Psoas muscle (tissue), 7 donors: ENCODE measurements at regions not wholly inside any gene's neighbourhood (a gene's known extent, or its start where the extent isn't known, plus 50 kb on each side); places are given as distances from the start of the nearest gene placed in this dataset.

ENCODE experiments used
- ATAC-seq, 4 donors: fragments of 200-7000 bp; cut with Tn5 transposase; one replicate each; pipeline ENCODE4 v1.9.1; 2020; ENCODE audit warnings: moderate library complexity in 3 of 4, mild to moderate bottlenecking in 2 of 4
- DNase-seq, 2 donors: peaks; one replicate each; pipeline ENCODE4 v3.0.0-alpha.2; 2020
- H3K27ac ChIP-seq: fragments of 200-600 bp; one replicate; pipeline ENCODE4 v1.8.0; 2022
- H3K27me3 ChIP-seq, 3 donors: fragments of 200-600 bp in 1 of 3; one replicate each; pipeline versions ENCODE4 v1.6.1 to v1.8.0; 2013 to 2022; ENCODE audit warnings: low read length in 2 of 3, mild to moderate bottlenecking in 2 of 3, moderate library complexity in 1 of 3; ENCODE audit not compliant: insufficient read depth in 3 of 3
- H3K36me3 ChIP-seq, 2 donors: fragments of 200-600 bp in 1 of 2; one replicate each; pipeline versions ENCODE4 v1.6.1 to v1.8.0; 2013 to 2022; ENCODE audit warnings: low read depth in 1 of 2, mild to moderate bottlenecking in 1 of 2, moderate library complexity in 1 of 2; ENCODE audit not compliant: insufficient read depth in 1 of 2
- H3K4me1 ChIP-seq: fragments of 200-600 bp; one replicate; pipeline ENCODE4 v1.8.0; 2022
- H3K4me3 ChIP-seq: fragments of 200-600 bp; one replicate; pipeline ENCODE4 v1.8.0; 2022; ENCODE audit warnings: mild to moderate bottlenecking
- H3K9me3 ChIP-seq: fragments of 200-600 bp; one replicate; pipeline ENCODE4 v1.8.0; 2022
- WGBS, 3 donors: extraction: QIAGEN DNeasy Blood & Tissue Kit; methylation state at CpG; one replicate each; pipeline versions ENCODE4 v1.1.6 to v1.1.7; 2013; 5-methylcytosine and 5-hydroxymethylcytosine counted together
- intact Hi-C, 2 donors: fragments of 100-400 bp; cut with DNase I; formaldehyde crosslinking; loops; one replicate each; pipeline versions ENCODE4 v1.11.0 to v1.14.2; 2022
- TF ChIP-seq, protein P1 (sequence below): fragments of 200-600 bp; IDR thresholded peaks from one replicate; pipeline ENCODE4 v1.8.0; 2022; ENCODE audit warnings: antibody characterized with exemption
- donor health status: healthy with polysubstance abuse.
- donor health status: DM: no; HTN: no; CAD: no; lungs with moderate emphysema.
- donor health status: Bipolar disorder and iron deficiency.
- donor health status: healthy.
- donor health status: DM: yes; HTN: yes; CAD: no.
- donor health status: DM: no; HTN: no; CAD: no.
- donor health status: DM: yes; HTN: yes; CAD: no.

DNA sequence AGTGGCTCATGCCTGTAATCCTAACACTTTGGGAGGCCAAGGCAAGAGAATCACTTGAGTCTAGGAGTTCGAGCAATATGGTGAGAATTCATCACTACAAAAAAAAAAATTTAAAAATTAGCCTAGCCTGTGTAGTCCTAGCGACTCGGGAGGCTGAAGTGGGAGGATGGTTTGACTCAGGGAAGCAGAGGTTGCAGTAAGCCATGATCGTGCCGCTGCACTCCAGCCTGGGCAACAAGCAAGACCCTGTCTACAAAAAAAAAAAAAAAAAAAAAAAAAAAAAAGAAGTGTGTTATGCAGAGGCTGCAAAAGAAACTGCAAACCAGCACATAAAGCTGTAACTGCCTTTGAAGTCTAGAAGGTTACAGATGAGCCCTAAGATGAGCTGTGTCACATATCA, 116.9 kb upstream of the SLC1A3 start:
- Histone ChIP-seq H3K27ac (no peak overlapping the region), H3K4me1 (no peaks in the 10 kb centered on the region), H3K9me3 (no peaks in the 10 kb centered on the region), H3K27me3 (no peaks in the 10 kb centered on the region), H3K36me3 (no peaks in the 10 kb centered on the region), H3K4me3 (no peak overlapping the region)
- 94% methylated on average over 5 of the region's 5 CpGs for WGBS, 3 donors
- ATAC-seq = no peak
- no peak for DNase-seq
- intact Hi-C loops = no loop called here
- TF ChIP-seq, protein P1, sequence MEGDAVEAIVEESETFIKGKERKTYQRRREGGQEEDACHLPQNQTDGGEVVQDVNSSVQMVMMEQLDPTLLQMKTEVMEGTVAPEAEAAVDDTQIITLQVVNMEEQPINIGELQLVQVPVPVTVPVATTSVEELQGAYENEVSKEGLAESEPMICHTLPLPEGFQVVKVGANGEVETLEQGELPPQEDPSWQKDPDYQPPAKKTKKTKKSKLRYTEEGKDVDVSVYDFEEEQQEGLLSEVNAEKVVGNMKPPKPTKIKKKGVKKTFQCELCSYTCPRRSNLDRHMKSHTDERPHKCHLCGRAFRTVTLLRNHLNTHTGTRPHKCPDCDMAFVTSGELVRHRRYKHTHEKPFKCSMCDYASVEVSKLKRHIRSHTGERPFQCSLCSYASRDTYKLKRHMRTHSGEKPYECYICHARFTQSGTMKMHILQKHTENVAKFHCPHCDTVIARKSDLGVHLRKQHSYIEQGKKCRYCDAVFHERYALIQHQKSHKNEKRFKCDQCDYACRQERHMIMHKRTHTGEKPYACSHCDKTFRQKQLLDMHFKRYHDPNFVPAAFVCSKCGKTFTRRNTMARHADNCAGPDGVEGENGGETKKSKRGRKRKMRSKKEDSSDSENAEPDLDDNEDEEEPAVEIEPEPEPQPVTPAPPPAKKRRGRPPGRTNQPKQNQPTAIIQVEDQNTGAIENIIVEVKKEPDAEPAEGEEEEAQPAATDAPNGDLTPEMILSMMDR = no peak

- intact Hi-C loops = no loop called here
- H3K4me1 ChIP-seq = no peaks in the 10 kb centered on the region
- H3K27me3 ChIP-seq = no peaks in the 10 kb centered on the region
- H3K9me3 ChIP-seq = no peaks in the 10 kb centered on the region
- no peak overlapping the region for H3K4me3 ChIP-seq
- ATAC-seq = no peak
- no peaks in the 10 kb centered on the region for H3K36me3 ChIP-seq
- H3K27ac ChIP-seq = no peak overlapping the region
- WGBS, 3 donors = 39 to 51% (median 45%) methylated on average over 7 of the region's 7 CpGs
- DNase-seq = no peak
- TF ChIP-seq, protein P1 = no peak
Observed at GRCh38 chr5:36491856-36492255, 114.5 kb upstream of the SLC1A3 start.

DNA sequence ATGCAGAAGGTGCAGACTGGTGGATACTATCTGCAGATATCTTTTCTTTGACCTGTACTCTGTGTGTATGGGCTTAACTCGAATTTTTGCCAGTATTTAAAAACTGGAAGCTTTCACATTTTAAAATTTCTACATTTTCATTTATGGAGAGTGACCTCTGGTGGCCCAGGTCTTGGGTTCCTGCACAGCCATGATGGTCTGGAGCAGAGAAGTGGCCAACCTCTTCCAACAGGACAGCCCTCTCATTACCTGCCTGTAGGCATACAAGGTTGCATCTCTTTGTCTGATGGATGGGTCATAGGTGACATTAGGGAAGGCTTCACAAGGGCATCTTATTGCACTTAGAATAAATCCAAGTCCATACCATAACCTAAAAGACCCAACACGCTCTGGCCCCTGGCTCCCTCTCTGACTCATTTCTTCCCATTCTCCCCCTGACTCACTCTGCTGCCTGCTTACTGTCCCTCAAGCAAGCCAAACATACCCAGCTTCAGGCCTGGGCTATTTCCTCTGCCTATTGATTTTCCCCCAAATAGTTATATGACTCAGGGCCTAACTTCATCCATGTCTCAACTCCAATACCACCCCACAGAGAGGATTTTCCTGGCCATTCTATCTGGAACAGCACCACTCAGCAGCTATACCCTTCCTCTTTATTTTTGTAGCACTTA, 113.3 kb upstream of the SLC1A3 start:
- TF ChIP-seq, protein P1 = no peak
- H3K27me3 ChIP-seq = peaks cover 0 to 4% (median 0%) of the 10 kb centered on the region in 3 donors

DNA sequence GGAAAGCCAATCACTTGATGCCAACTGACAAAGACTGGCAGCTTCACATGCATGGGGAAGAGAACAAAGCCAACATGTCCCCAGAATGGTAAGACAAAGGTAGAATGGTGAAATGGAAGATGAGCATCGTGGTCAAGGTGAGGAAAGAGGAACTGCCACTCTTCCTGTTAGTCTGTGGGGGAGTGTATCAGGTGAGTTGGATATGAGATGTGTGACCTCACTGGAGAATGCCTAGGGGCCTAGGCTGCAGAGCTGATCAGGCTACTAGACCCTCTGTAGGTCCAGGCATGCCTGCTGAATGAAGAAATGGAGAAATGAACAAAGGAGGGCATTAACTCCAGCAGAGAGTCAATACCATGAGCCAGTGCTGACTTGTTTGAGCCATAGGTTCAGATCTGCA, 112.4 kb upstream of the SLC1A3 start:
- Histone ChIP-seq H3K9me3 (no peaks in the 10 kb centered on the region), H3K4me1 (no peaks in the 10 kb centered on the region), H3K27me3 (peaks cover 0 to 4% (median 0%) of the 10 kb centered on the region in 3 donors), H3K27ac (no peak overlapping the region), H3K36me3 (no peaks in the 10 kb centered on the region), H3K4me3 (no peak overlapping the region)
- 84 to 92% (median 90%) methylated on average over 1 of the region's 1 CpG for WGBS, 3 donors
- intact Hi-C loops = no loop called here
- ATAC-seq (no peak), DNase-seq (no peak)
- TF ChIP-seq, protein P1 = no peak

More for the DNA sequence above, 113.3 kb upstream of the SLC1A3 start:
- intact Hi-C loops = no loop called here
- H3K36me3 ChIP-seq = no peaks in the 10 kb centered on the region
- no peak for ATAC-seq
- no peak overlapping the region for H3K4me3 ChIP-seq
- H3K9me3 ChIP-seq = no peaks in the 10 kb centered on the region
- H3K4me1 ChIP-seq = no peaks in the 10 kb centered on the region
- WGBS, 3 donors = 80 to 88% (median 87%) methylated on average over 2 of the region's 2 CpGs
- no peak overlapping the region for H3K27ac ChIP-seq
- no peak for DNase-seq
